ENCODE measurements at regions not wholly inside any gene's neighbourhood (a gene's known extent, or its start where the extent isn't known, plus 50 kb on each side); places are given as distances from the start of the nearest gene placed in this dataset.
A peak's percentile ranks its signal among the peaks of the same experiment; 100 is the strongest.
"Not testable (repeated sequence)": the region's sequence is repeated elsewhere in the genome, so short reads cannot be mapped to it uniquely, and the experiment has no call there.

GRCh38 chr1:120544434-120544833 lies 129.6 kb downstream of the NBPF8 start:
- intact Hi-C loops (cut with DNase I; ENCODE audit: low total_unique reads); H3K4me1 ChIP-seq; H3K4me3 ChIP-seq; H3K9me3 ChIP-seq; H3K36me3 ChIP-seq (ENCODE audit: low read depth, missing control alignments); H3K27me3 ChIP-seq; H3K27ac ChIP-seq: not testable (repeated sequence)
- peak; percentile 83 for DNase-seq
- 9 to 11% methylated on average over 2 of the region's 2 CpGs for WGBS, 2 donors
- peak in 1 of 3 experiments; percentile 34 for TF ChIP-seq CTCF (IDR thresholded peaks at IDR 0.05)

- H3K27me3 ChIP-seq; H3K27ac ChIP-seq; H3K4me1 ChIP-seq; H3K9me3 ChIP-seq; DNase-seq; H3K4me3 ChIP-seq; intact Hi-C loops (cut with DNase I; ENCODE audit: low total_unique reads); H3K36me3 ChIP-seq (ENCODE audit: low read depth, missing control alignments): not testable (repeated sequence)
- WGBS, 2 donors = no CpG with 5 or more reads among the region's 2 CpGs
Measured at GRCh38 chr1:120550335-120550734, 135.5 kb downstream of the NBPF8 start.

GRCh38 chr1:120552190-120552589 lies 137.4 kb downstream of the NBPF8 start:
- intact Hi-C loops (cut with DNase I; ENCODE audit: low total_unique reads); DNase-seq; H3K27ac ChIP-seq; H3K4me1 ChIP-seq; H3K9me3 ChIP-seq; H3K4me3 ChIP-seq; H3K27me3 ChIP-seq; H3K36me3 ChIP-seq (ENCODE audit: low read depth, missing control alignments): not testable (repeated sequence)

- Histone ChIP-seq H3K27ac (peak overlapping the region in 1 of 2 donors; percentile 68), H3K4me3 (peak overlapping the region; percentile 57 to 62)
- DNase-seq = peak; percentile 17
- 0 to 2% methylated on average over 7 to 15 of the region's 46 CpGs for WGBS, 2 donors
- H3K9me3 ChIP-seq; H3K36me3 ChIP-seq (ENCODE audit: low read depth, missing control alignments); H3K27me3 ChIP-seq; H3K4me1 ChIP-seq; intact Hi-C loops (cut with DNase I; ENCODE audit: low total_unique reads): not testable (repeated sequence)
Measured at GRCh38 chr1:120557605-120558302, 142.9 kb downstream of the NBPF8 start.

GRCh38 chr1:120558303-120559060 lies 143.6 kb downstream of the NBPF8 start:
- 0% methylated on average over 10 of the region's 72 CpGs; no CpG with 5 or more reads in 1 of the 2 donors for WGBS, 2 donors
- H3K36me3 ChIP-seq (ENCODE audit: low read depth, missing control alignments); H3K27me3 ChIP-seq; H3K9me3 ChIP-seq; H3K4me1 ChIP-seq; intact Hi-C loops (cut with DNase I; ENCODE audit: low total_unique reads): not testable (repeated sequence)
- peak; percentile 65 for DNase-seq
- Histone ChIP-seq H3K4me3 (peak overlapping the region; percentile 57 to 62), H3K27ac (peak overlapping the region; percentile 31 to 68)

- H3K27ac ChIP-seq; H3K9me3 ChIP-seq; H3K27me3 ChIP-seq; H3K36me3 ChIP-seq (ENCODE audit: low read depth, missing control alignments); DNase-seq; H3K4me1 ChIP-seq; H3K4me3 ChIP-seq; intact Hi-C loops (cut with DNase I; ENCODE audit: low total_unique reads): not testable (repeated sequence)
- WGBS, 2 donors = 84 to 86% methylated on average over 3 of the region's 3 CpGs
Measured at GRCh38 chr1:120561767-120562166, 146.9 kb downstream of the NBPF8 start.

GRCh38 chr1:120565396-120565795 lies 150.6 kb downstream of the NBPF8 start:
- H3K27ac ChIP-seq; intact Hi-C loops (cut with DNase I; ENCODE audit: low total_unique reads); H3K9me3 ChIP-seq; H3K36me3 ChIP-seq (ENCODE audit: low read depth, missing control alignments); DNase-seq; H3K4me3 ChIP-seq; H3K4me1 ChIP-seq; H3K27me3 ChIP-seq: not testable (repeated sequence)
- no CpG with 5 or more reads among the region's 1 CpG for WGBS, 2 donors

- H3K4me1 ChIP-seq; H3K4me3 ChIP-seq; DNase-seq; H3K9me3 ChIP-seq; H3K27ac ChIP-seq; intact Hi-C loops (cut with DNase I; ENCODE audit: low total_unique reads); H3K36me3 ChIP-seq (ENCODE audit: low read depth, missing control alignments); H3K27me3 ChIP-seq: not testable (repeated sequence)
- WGBS, 2 donors = no CpG with 5 or more reads among the region's 3 CpGs
Measured at GRCh38 chr1:120567620-120568019, 152.8 kb downstream of the NBPF8 start.

GRCh38 chr1:120575201-120575600 lies 148.5 kb upstream of the NBPF26 start:
- H3K4me1 ChIP-seq; intact Hi-C loops (cut with DNase I; ENCODE audit: low total_unique reads); H3K9me3 ChIP-seq; H3K4me3 ChIP-seq; H3K36me3 ChIP-seq (ENCODE audit: low read depth, missing control alignments); H3K27ac ChIP-seq; H3K27me3 ChIP-seq; DNase-seq: not testable (repeated sequence)
- no CpG with 5 or more reads among the region's 1 CpG for WGBS, 2 donors

- H3K27me3 ChIP-seq; H3K36me3 ChIP-seq (ENCODE audit: low read depth, missing control alignments); H3K4me1 ChIP-seq; H3K9me3 ChIP-seq; DNase-seq; intact Hi-C loops (cut with DNase I; ENCODE audit: low total_unique reads); H3K27ac ChIP-seq; H3K4me3 ChIP-seq: not testable (repeated sequence)
- WGBS, 2 donors = no CpG with 5 or more reads among the region's 1 CpG
Measured at GRCh38 chr1:120582135-120582534, 141.6 kb upstream of the NBPF26 start.

- H3K4me1 ChIP-seq; H3K36me3 ChIP-seq (ENCODE audit: low read depth, missing control alignments); H3K27ac ChIP-seq; H3K4me3 ChIP-seq; intact Hi-C loops (cut with DNase I; ENCODE audit: low total_unique reads); H3K9me3 ChIP-seq; H3K27me3 ChIP-seq; DNase-seq: not testable (repeated sequence)
- no CpG with 5 or more reads among the region's 2 CpGs for WGBS, 2 donors
Measured at GRCh38 chr1:120586053-120586452, 137.7 kb upstream of the NBPF26 start.
